ENCODE measurements at regions not wholly inside any gene's neighbourhood (a gene's known extent, or its start where the extent isn't known, plus 50 kb on each side); places are given as distances from the start of the nearest gene placed in this dataset.

DNA sequence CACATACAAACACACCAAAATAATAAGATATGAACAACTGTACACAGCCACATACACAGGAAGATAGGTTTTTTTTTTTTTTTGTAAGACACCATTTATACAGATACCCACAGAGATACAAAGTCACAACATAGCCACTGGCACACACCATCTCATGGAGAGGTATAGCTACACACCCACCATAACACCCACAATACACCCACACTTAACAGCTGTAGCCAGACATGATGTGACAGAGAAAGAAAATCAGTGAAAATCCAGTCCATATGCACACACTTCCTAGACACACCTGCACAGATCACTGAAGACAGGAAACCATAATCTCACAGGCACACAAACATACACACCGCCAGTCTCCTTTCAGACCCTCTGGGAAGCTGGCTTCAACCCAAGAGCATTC is 62.4 kb upstream of the PAX2 start:
- TF ChIP-seq POLR2A (IDR thresholded peaks at IDR 0.05; ENCODE audit: borderline replicate concordance, extremely low read depth, insufficient read depth, insufficient read length), result no peak
- no peak for TF ChIP-seq CTCF (IDR thresholded peaks at IDR 0.05 in 2 of 3, conservative IDR thresholded peaks at IDR 0.05 in 1 of 3; ENCODE audit: borderline replicate concordance in 1 of 3, insufficient read depth in 1 of 3, low read depth in 2 of 3, low read length in 2 of 3)
- no peak for TF ChIP-seq EZH2phosphoT487 (IDR thresholded peaks at IDR 0.05; ENCODE audit: borderline replicate concordance)
- no peak for TF ChIP-seq SP1 (IDR thresholded peaks at IDR 0.05; ENCODE audit: low read depth)
- TF ChIP-seq ZFX (IDR thresholded peaks at IDR 0.05), result no peak
- no peak for TF ChIP-seq EZH2 (IDR thresholded peaks at IDR 0.05)

Data from HCT116 (cell line).